NCI-H187 treated with DMSO at 0.1 percent for 48 hours (cell line): ENCODE measurements at regions not wholly inside any gene's neighbourhood (a gene's known extent, or its start where the extent isn't known, plus 50 kb on each side); places are given as distances from the start of the nearest gene placed in this dataset.
"Not testable (repeated sequence)": the region's sequence is repeated elsewhere in the genome, so short reads cannot be mapped to it uniquely, and the experiment has no call there.

Experiments used
- DNase-seq: peaks from one replicate; lab custom pipeline; 2025; lab: John Stamatoyannopoulos, UW

DNA sequence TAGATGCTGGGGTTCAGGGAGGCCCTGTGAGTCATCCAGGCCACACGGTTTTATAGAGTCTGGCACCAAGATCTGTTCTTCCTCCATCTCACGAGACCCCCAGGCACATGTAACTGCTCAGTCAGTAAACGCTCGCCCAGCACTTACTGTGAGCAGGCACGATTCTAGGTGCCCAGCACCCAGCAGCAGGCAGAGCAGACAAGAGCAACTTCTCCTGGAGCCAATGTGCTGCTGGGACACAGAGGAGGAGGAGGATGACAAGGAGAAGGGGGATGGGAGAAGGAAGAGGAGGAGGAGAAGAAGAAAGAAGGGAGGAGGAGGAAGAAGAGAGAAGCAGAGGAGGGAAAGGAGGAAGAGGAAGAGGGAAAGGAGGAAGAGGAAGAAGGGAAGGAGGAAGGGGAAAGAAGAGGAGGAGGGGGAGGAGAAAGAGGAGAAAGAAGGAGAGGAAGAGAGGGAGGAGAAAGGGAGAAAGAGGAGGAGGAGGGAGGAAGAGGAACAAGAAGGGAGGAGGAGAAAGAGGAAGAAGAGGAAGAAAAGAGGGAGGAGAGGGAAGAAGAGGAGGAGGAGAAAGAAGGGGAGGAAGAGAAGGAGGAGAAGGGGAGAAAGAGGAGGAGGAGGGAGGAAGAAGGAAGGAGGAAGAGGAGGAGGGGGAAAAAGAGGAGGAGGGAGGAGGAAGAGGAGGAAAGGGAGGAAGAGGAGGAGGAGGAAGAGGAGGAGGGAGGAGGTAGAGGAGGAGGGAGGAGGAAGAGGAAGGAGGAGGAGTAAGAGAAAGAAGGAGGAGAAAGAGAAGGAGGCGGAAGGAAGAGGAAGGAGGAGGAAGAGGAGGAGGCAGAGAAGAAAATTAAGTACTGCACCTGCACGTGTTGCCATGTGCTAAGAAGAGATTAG lies 77.6 kb upstream of the RTL6 start:
- DNase-seq, result no peak

DNA sequence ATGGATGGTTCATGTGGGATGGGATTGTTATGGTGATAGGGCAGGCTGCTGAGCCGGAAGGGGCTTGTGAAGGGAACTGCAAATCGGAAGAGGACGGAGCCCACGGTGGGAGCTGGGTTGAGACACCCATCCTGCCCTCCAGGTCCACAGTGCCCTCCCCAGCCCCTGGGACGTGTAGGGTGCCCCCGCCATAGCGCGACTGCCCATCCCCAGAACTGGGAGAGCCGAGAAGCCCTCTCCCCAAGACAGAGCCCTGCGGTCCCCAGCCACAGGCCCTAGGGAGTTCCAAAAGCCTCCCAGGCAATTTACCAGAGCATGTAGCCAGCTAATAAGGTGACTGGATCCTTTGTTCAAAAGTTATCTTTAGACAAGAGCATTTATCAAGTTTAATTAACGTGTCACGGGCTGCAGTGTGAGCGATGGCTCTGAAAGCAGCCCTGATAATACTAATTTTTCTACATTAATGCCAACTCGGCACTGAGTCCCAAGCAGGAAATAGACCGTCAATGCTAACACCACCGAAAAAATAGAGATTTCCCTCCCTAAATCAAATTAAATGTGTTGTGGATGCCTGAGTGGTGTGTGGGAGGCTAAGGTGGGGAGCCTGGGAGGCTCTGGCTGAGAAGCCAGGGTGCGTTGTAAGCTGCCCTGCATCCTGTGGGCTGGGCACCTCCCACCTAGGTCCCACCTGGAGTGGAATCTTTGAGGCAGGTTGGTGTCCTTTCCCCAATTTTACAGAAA lies 76.8 kb upstream of the RTL6 start:
- no peak for DNase-seq

DNA sequence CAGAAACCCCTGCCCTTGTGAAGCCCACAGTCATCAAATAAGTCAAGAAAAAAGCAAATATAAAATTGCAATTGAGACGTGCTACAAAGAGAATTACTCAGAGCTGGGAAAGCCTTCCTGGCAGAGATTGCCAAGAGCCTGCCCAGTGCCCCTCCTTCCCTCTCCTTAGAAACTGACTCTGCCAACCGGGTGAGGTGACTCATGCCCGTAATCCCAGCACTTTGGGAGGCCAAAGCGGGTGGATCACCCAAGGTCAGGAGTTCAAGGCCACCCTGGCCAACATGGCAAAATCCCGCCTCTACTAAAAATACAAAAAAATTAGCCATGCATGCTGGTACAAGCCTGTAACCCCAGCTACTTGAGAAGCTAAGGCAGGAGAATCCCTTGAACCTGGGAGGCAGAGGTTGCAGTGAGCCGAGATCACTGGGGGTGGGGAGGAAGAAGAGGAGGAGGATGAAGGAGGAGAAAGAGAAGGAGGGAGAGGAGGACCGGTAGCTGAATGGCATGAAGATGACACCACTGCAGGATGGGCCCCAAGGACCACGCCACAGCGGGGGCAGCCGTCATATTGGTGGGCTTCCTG lies 76.1 kb upstream of the RTL6 start:
- DNase-seq, result no peak

DNA sequence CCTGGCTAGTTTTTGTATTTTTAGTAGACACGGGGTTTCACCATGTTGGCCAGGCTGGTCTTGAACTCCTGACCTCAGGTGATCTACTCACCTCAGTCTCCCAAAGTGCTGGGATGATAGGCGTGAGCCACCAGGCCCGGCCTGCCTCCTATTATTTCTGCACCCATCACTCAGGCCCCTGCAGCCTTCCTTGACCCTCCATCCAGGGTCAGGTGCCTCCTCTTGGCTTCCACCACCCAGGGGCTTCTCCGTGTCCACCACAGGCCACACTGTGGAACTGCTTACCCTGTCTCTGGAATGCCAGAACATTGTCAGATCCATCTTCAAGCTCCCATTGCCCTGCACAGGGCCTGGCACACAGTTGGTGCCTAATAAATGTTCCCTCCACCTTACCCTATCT lies 75.4 kb upstream of the RTL6 start:
- no peak for DNase-seq

DNA sequence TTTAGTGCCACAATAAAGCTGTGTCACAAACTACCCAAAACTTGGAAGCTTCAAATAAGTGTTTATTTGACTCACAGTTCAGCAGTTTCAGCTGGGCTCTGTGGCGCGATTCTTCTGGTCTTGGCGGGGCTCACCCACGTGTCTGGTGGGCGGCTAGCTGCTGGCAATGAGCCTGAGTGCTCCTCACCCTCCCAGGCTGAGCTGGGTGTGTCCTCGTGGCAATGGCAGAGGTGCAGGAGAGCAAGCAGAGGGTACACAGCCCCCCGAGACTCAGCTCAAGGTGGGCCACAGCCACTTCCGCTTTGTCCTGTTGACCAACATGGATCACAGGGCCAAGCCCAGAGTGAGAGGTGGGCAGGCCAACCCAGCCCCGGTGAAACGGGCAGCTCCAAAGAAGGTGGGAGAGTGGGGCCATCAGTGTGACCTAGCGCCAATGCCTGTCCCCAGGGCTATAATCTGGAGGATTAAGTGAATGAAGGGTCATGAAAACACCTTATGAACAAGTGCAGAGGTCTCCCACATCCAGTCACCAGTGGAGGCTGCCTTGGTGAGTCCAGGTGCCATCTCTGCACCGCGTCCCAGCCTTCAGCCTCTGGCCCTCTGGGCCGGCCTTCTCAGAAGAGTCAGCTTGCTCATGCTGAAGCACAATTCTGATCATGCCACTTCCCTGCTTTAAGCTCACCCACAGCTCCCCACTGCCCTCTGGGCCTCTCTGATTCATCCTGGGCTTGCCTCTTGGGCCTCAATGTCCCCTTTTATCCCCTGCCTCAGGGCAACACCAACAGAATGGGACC lies 74.6 kb upstream of the RTL6 start:
- no peak for DNase-seq

DNA sequence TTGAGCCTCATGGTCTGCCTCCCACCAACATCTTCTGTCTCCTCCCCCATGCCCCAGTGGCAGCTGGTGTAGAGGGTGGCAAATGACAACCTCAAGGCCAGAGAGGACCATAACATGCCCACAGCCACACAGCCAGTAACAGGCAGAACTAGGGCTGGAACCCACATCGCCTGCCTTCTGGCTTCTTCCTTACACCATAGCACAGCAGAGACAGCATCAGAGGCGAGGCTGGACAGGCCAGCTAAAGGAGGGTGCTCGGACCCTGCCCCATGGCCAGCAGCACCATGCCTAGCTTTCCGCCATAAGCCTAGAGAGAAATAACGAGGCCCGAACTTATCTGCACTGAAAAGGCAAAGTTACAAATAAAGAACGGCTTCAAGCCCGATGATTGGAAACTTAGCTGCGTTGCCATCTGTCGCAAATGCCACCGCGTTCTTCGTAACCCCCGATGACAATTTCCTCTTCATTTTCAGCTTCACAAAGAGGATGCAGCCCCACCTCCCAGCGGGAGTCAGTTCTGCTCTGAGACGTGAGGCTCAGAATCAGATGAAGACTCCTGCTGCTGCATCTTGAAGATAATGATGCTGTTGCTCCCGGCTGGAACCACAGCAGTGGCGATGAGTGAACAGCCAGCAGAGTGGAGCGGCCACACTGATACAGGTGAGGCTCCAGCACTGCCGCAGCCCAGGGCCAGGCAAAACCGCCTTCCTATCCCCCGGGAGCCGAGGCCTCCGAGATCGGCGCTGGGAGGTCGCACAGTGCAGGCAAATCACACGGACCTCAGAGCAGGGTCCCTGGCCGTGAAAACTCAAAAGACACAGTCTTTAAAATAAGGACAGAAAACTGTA lies 73.8 kb upstream of the RTL6 start:
- DNase-seq, result no peak

DNA sequence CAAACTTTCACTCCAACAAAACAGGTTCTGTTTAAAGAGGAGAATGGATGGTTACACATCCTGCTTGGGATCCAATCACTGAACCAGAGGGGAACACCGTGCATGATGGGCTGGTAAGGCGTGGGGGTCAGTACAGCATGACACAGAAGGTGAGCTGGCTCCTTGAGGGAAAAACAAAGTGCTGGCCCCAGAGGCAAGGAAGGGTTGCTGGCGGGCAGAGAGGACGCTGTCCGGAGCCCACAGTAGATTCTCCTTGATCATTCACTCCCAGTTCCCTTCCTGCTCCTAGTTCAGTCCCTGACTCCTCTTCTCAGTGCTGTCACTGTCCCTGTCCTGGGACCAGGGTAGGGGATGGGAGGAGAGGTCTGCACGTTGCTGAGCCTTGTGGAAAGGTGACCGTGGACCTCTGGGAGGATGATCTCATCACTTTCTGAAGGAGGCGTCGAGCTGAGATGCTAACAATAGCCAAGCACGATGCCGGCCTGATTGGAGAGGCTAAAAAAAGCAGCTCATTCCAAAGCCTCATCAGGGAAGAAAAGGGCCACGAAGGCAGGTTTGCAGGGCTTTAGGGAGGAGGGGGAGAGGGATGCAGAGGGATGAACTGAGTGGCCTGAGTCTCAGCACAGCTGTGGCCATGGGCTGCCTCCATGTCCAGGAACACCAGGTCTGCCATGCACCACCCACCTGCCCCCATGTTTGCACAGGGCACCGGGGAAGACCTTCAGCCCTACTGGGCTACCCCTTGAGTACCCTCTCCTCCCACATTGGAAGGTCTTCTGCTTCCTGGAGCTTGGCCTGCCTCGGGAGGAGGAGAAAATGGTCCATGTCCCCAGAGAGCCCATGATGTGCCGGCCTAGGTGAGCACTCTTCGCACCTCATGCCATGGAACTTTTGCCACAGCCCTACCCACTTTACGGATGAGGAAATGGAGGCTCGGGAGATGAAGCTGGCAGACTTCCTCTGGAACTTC lies 72.7 kb upstream of the RTL6 start:
- no peak for DNase-seq

DNA sequence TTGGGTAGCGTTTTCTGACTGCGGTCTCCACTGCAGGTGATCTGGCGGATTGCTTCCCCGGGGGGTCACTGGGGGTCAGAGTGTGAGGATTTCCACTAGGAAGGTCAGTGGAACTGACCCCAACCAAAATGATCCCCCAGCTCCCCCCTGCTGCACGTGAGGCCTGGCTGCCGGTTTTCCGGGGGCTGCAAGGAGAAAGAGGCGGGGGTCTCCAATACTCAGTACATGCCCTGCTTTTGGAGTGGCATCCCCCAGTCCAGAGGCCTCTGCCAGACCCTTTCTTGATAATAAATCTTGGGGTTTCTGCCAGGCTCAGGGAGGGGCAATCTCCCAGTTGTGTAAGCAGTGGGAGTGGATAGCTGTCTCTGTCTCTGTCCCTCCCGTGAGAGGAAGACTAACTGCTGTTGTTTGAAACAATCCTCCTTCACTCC lies 71.5 kb upstream of the RTL6 start:
- no peak for DNase-seq

DNA sequence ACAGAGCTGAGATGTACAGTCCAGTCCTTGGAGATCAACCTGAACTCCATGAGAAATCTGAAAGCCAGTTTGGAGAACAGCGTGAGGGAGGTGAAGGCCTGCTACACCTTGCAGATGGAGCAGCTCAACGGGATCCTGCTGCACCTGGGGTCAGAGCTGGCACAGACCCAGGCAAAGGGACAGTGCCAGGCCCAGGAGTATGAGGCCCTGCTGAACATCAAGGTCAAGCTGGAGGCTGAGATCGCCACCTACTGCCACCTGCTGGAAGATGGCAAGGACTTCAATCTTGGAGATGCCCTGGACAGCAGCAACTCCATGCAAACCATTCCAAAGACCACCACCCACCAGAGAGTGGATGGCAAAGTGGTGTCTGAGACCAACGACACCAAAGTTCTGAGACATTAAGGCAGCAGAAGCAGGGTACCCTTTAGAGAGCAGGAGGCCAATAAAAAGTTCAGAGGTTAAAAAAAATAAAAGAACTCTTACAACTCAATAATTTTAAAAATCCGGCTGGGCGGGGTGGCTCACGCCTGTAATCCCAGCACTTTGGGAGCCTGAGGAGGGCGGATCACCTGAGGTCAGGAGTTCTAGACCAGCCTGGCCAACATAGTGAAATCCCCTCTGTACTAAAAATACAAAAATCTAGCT lies 69.9 kb upstream of the RTL6 start:
- no peak for DNase-seq

DNA sequence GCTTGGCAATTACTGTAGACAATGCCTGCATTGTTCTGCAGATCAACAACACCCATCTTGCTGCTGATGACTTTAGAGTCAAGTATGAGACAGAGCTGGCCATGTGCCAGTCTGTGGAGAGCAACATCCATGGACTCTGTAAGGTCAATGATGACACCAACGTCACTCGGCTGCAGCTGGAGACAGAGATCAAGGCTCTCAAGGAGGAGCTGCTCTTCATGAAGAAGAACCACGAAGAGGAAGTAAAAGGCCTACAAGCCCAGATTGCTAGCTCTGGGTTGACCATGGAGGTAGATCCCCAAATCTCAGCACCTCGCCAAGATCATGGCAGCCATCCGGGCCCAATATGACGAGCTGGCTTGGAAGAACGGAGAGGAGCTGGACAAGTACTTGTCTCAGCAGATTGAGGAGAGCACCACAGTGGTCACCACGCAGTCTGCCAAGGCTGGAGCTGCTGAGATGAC lies 69.4 kb upstream of the RTL6 start:
- not testable (repeated sequence) for DNase-seq

DNA sequence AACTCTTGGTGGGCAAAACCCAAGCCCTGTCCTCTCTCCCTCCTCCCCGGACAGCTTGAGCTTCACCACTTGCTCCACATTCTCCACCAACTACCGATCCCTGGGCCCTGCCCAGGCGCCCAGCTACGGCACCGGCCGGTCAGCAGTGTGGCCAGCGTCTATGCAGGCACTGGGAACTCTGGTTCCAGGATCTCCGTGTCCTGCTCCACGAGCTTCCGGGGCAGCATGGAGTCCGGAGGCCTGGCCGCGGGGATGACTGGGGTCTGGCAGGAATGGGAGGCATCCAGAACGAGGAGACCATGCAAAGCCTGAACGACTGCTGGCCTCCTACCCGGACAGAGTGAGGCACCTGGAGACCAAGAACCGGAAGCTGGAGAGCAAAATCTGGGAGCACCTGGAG lies 68.9 kb upstream of the RTL6 start:
- no peak for DNase-seq

DNA sequence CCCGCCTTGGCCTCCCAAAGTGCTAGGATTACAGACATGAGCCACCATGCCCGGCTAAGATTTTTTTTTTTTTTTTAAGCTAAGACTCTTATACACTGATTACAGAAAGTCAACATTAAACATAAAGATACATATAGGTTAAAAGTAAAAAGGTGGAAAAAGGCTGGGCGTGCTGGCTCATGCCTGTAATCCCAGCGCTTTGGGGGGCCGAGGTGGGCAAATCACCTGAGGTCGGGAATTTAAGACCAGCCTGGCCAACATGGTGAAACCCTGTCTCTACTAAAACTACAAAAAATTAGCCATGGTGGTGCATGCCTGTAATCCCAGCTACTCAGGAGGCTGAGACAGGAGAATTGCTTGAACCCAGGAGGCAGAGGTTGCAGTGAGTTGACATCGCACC lies 64.6 kb upstream of the RTL6 start:
- DNase-seq, result not testable (repeated sequence)

DNA sequence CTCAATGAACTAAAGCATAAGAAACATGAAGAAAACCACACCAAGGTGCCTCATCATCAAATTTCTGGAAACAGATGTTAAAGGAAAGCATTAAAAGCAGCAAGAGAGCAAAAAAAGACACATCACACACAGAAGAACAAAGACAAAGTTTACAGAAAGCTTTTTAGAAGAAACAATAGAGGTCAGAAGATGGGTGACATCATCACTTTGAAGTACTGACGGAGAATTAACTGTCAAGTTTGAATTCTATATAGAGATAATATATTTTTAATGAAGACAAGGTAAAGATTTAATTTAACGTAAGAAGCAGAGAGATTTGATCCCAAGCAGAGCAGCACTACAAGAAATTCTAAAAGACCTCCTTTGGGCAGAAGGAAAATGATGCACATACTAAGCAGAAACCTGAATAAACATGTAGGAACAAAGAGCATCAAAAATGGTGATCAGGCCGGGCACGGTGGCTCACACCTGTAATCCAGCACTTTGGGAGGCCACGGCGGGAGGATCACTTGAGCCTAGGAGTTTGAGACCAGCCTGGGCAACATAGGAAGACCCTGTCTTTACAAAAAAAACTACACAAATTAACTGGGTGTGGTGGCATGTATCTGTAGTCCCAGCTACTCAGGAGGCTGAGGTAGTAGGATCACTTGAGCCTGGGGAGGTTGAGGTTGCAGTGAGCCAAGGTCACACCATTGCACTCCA lies 63.3 kb upstream of the RTL6 start:
- DNase-seq, result no peak

DNA sequence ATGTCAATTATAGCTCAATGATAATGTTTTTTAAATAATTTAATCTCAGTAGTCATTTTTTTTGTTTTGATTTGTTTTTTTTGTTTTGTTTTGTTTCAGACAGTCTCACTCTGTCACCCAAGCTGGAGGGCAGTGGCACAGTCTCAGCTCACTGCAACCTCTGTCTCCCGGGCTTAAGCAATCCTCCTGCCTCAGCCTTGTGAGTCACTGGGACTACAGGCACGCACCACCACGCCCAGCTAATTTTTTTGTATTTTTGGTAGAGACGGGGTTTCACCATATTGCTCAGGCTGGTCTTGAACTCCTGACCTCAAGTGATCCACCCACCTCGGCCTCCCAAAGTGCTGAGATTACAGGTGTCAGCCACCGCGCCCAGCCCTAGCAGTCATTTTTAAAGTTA lies 60.6 kb upstream of the RTL6 start:
- not testable (repeated sequence) for DNase-seq

DNA sequence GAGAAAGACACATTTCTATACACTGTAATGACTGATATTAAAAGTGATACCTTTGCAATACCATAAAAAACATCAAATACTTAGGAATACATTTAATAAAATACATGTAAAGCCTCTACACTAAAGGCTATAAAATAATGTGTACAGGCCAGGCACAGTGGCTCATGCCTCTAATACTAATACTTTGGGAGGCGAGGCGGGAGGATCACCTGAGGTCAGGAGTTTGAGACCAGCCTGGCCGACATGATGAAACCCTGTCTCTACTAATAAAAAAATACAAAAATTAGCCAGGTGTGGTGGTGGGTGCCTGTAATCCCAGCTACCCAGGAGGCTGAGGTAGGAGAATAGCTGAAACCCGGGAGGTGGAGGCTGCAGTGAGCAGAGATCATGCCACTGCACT lies 59.8 kb upstream of the RTL6 start:
- DNase-seq, result not testable (repeated sequence)

DNA sequence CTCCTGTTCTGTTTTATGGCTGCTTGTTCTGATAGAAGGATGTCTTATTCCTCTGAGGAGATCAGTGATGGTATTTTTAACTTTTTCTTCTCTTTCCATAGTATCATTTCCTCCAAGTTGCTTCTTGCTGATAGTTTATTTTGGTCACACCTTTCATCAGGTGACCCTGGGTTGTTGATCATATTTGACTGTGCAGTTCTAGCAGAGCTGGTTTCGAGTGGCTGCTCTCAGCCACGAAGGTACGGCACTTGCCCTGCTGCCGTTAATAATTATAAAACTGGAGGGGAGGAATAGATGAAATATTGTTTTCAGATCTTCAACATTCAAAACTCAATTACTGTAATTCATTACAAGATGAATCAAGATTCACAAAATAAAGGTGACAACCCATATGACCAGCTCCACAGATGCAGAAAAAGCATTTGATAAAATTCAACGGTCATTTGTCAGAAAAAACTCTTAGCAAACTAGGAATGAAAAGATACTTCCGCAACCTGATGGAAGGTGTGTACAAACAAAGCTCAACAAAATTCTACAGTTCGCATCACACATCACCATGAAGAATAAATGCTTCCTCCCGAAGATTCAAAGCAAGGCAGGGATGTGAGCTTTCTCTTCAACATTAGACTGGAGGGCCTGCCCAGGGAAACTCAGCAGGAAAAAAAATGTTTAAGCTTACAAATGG lies 59.2 kb upstream of the RTL6 start:
- no peak for DNase-seq

DNA sequence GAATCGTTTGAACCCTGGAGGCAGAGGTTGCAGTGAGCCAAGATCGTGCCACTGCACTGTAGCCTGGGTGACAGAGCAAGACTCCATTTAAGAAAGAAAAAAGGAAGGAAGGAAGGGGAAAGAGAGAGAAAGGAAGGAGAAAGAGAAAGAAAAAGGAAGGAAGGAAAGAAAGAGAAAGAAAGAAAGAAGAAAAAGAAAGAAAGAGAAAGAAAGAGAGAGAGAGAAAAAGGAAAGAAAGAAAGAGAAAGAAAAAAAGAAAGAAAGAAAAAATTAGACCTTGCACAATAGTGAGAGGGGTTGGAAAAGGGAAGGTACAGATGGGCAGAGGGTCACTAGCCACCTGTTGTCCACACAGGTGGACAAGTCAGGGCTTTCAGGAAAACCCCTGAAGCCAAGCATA lies 57.6 kb upstream of the RTL6 start:
- DNase-seq, result no peak

DNA sequence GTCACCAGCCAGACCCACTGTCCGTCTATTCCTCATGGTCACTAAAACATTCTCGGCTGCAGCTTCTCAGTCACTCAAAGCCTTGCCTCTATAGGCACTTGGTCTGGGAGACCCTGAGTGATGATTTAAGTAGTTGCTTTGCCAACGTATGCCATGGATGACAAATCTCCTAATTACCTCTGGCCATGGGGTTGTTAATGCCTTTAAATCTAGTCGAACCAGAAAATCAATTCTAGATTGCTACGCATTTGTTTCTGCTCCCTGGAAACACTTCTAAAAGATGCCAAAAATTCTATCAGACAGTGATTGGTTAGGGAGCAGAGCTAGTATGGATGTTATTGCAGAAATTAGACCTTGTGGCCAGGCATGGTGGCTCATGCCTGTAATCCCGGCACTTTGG lies 57.0 kb upstream of the RTL6 start:
- no peak for DNase-seq
